SK-N-SH (cell line): ENCODE measurements at regions not wholly inside any gene's neighbourhood (a gene's known extent, or its start where the extent isn't known, plus 50 kb on each side); places are given as distances from the start of the nearest gene placed in this dataset.

Source experiments
- CTCF ChIA-PET: fragments of 300-600, 350-600 bp; formaldehyde crosslinking; extraction: SDS; loops from one replicate; lab custom pipeline; 2021; lab: Yijun Ruan, JAX
- POLR2A ChIA-PET: fragments of 350-600 bp; sonication (Branson Sonifier 250); formaldehyde crosslinking; extraction: SDS; loops from one replicate; lab custom pipeline; 2020; ENCODE audit warnings: antibody characterized with exemption, inconsistent platforms; lab: Yijun Ruan, JAX
- DNase-seq: peaks from one replicate; pipeline ENCODE4 v3.0.0; 2012
- H2AFZ ChIP-seq: fragments of 200-600 bp; sonication (generic); 2 replicates; pipeline ENCODE4 v1.8.1; 2016; ENCODE audit warnings: antibody characterized with exemption, mild to moderate bottlenecking, low read depth
- H3F3A ChIP-seq: fragments of 200-600 bp; sonication (generic); replicated peaks from 2 replicates; pipeline ENCODE3; 2016; ENCODE audit warnings: antibody characterized with exemption, mild to moderate bottlenecking; ENCODE audit not compliant: insufficient read depth
- H3K27ac ChIP-seq, 2 experiments: fragments of 200-500 bp in 1 of 2; fragments of 200-600 bp in 1 of 2; sonication (Bioruptor generic) in 1 of 2; sonication (generic), shearing (Covaris generic) in 1 of 2; 2 replicates each; pipeline versions ENCODE4 v1.5.1 to v1.6.1; 2014 to 2016; ENCODE audit warnings: low read depth in 2 of 2, inconsistent platforms in 1 of 2, low read length in 1 of 2, mild to moderate bottlenecking in 1 of 2, mixed read lengths in 1 of 2
- H3K27me3 ChIP-seq: fragments of 200-600 bp; sonication (generic), shearing (Covaris generic); 2 replicates; pipeline ENCODE4 v1.6.1; 2016; ENCODE audit warnings: mixed run types; ENCODE audit not compliant: insufficient read depth
- H3K36me3 ChIP-seq, 2 experiments: fragments of 200-500 bp in 1 of 2; fragments of 200-600 bp in 1 of 2; sonication (Bioruptor generic) in 1 of 2; sonication (generic) in 1 of 2; replicated peaks in 1 of 2; 2 replicates each; pipeline versions ENCODE3 to v1.5.1; 2014 to 2016; ENCODE audit warnings: low read length in 1 of 2, mild to moderate bottlenecking in 1 of 2; ENCODE audit not compliant: insufficient read depth in 2 of 2, control insufficient read depth in 1 of 2
- H3K4me1 ChIP-seq, 2 experiments: fragments of 200-500 bp in 1 of 2; fragments of 200-600 bp in 1 of 2; sonication (Bioruptor generic) in 1 of 2; sonication (generic), shearing (Covaris generic) in 1 of 2; 2 replicates each; pipeline versions ENCODE4 v1.5.1 to v1.6.1; 2014 to 2016; ENCODE audit warnings: low read depth in 1 of 2, low read length in 1 of 2, mixed run types in 1 of 2; ENCODE audit not compliant: insufficient read depth in 2 of 2, control insufficient read depth in 1 of 2
- H3K4me2 ChIP-seq: fragments of 200-600 bp; sonication (generic), shearing (Covaris generic); 2 replicates; pipeline ENCODE4 v1.6.1; 2017; ENCODE audit warnings: mixed run types
- H3K4me3 ChIP-seq, 2 experiments: fragments of 200-500 bp in 1 of 2; fragments of 200-600 bp in 1 of 2; sonication (Bioruptor generic) in 1 of 2; sonication (generic), shearing (Covaris generic) in 1 of 2; 2 replicates each; pipeline versions ENCODE4 v1.5.1 to v1.8.1; 2014 to 2016; ENCODE audit warnings: low read depth in 2 of 2, inconsistent platforms in 1 of 2, low read length in 1 of 2, mild to moderate bottlenecking in 1 of 2, mixed read lengths in 1 of 2, moderate library complexity in 1 of 2
- H3K79me2 ChIP-seq: fragments of 200-600 bp; sonication (generic); 2 replicates; pipeline ENCODE4 v1.8.1; 2017; ENCODE audit warnings: mild to moderate bottlenecking; ENCODE audit not compliant: insufficient read depth
- H3K9ac ChIP-seq: fragments of 200-600 bp; sonication (generic); 2 replicates; pipeline ENCODE4 v1.6.1; 2017; ENCODE audit warnings: mixed run types
- H3K9me2 ChIP-seq: fragments of 200-600 bp; sonication (generic); 2 replicates; pipeline ENCODE4 v1.6.1; 2017; ENCODE audit warnings: mixed run types
- H3K9me3 ChIP-seq: fragments of 200-600 bp; sonication (generic); 2 replicates; pipeline ENCODE4 v1.6.1; 2017; ENCODE audit warnings: mixed run types, mild to moderate bottlenecking, moderate library complexity
- H4K20me1 ChIP-seq: fragments of 200-600 bp; sonication (generic); 2 replicates; pipeline ENCODE4 v1.6.1; 2017; ENCODE audit warnings: mild to moderate bottlenecking, mixed run types; ENCODE audit not compliant: insufficient read depth
- ELF1 ChIP-seq: IDR thresholded peaks from 2 replicates; pipeline ENCODE4 v1.4.0; 2012
- EP300 ChIP-seq, 2 experiments: IDR thresholded peaks; 2 replicates each; pipeline versions ENCODE4 v1.4.0 to v1.6.1; 2012; ENCODE audit warnings: borderline replicate concordance in 1 of 2, low read depth in 1 of 2, low read length in 1 of 2
- EZH2phosphoT487 ChIP-seq: fragments of 200-600 bp; sonication (generic); IDR thresholded peaks from 2 replicates; pipeline ENCODE4 v1.6.1; 2017; ENCODE audit warnings: low read depth, mixed run types, mild to moderate bottlenecking, antibody characterized with exemption, moderate library complexity, borderline replicate concordance
- FOXJ3 ChIP-seq: sonication (generic); formaldehyde crosslinking; IDR thresholded peaks from 2 replicates; pipeline ENCODE4 v1.5.1; 2020; ENCODE audit warnings: mild to moderate bottlenecking, missing genetic modification reagents
- FOXM1 ChIP-seq: IDR thresholded peaks from 2 replicates; pipeline ENCODE4 v1.4.0; 2012; ENCODE audit warnings: low read depth, mild to moderate bottlenecking
- JUND ChIP-seq: IDR thresholded peaks from 2 replicates; pipeline ENCODE4 v1.4.0; 2012
- MEF2A ChIP-seq: IDR thresholded peaks from 2 replicates; pipeline ENCODE4 v1.4.0; 2012; ENCODE audit warnings: low read depth, borderline replicate concordance
- MXI1 ChIP-seq: IDR thresholded peaks from 2 replicates; pipeline ENCODE4 v1.6.1; 2012; ENCODE audit warnings: mild to moderate bottlenecking, low read depth, low read length, improper control_type of control experiment
- NFIC ChIP-seq: IDR thresholded peaks from 2 replicates; pipeline ENCODE4 v1.4.0; 2012; ENCODE audit warnings: borderline replicate concordance
- NRF1 ChIP-seq: IDR thresholded peaks from 2 replicates; pipeline ENCODE4 v1.6.1; 2012; ENCODE audit warnings: low read depth, mild to moderate bottlenecking, low read length
- POLR2AphosphoS5 ChIP-seq: IDR thresholded peaks from 2 replicates; pipeline ENCODE4 v1.6.1; 2012; ENCODE audit warnings: low read depth, low read length
- RAD21 ChIP-seq: IDR thresholded peaks from 2 replicates; pipeline ENCODE4 v1.6.1; 2012; ENCODE audit warnings: mild to moderate bottlenecking, low read length
- RCOR1 ChIP-seq: fragments of 150-350 bp; IDR thresholded peaks from 2 replicates; pipeline ENCODE4 v1.6.1; 2017; ENCODE audit warnings: antibody characterized with exemption, low read length
- RFX5 ChIP-seq: IDR thresholded peaks from 2 replicates; pipeline ENCODE4 v1.6.1; 2012; ENCODE audit warnings: mild to moderate bottlenecking, improper control_type of control experiment, low read length
- RXRA ChIP-seq: IDR thresholded peaks from 2 replicates; pipeline ENCODE4 v1.4.0; 2012; ENCODE audit warnings: low read depth, mild to moderate bottlenecking, borderline replicate concordance
- SMC3 ChIP-seq: IDR thresholded peaks from 2 replicates; pipeline ENCODE4 v1.6.1; 2012; ENCODE audit warnings: low read depth, low read length, improper control_type of control experiment
- TAF1 ChIP-seq: IDR thresholded peaks from 2 replicates; pipeline ENCODE4 v1.6.1; 2012; ENCODE audit warnings: low read depth, mild to moderate bottlenecking, low read length, moderate library complexity, borderline replicate concordance
- TCF12 ChIP-seq: IDR thresholded peaks from 2 replicates; pipeline ENCODE4 v1.4.0; 2012
- TEAD4 ChIP-seq: IDR thresholded peaks from 2 replicates; pipeline ENCODE4 v1.4.0; 2012; ENCODE audit warnings: mild to moderate bottlenecking, borderline replicate concordance; ENCODE audit not compliant: insufficient read depth
- YY1 ChIP-seq: IDR thresholded peaks from 2 replicates; pipeline ENCODE4 v1.4.0; 2012; ENCODE audit warnings: low read depth, mild to moderate bottlenecking
- WGBS: methylation state at CpG from one replicate; pipeline ENCODE4 v1.1.6; 2017; ENCODE audit warnings: low lambda C conversion rate; 5-methylcytosine and 5-hydroxymethylcytosine counted together
- TF ChIP-seq, protein P1 (sequence below): IDR thresholded peaks from 2 replicates; pipeline ENCODE4 v1.4.0; 2012; ENCODE audit warnings: low read depth, borderline replicate concordance
- TF ChIP-seq, protein P2 (sequence below): IDR thresholded peaks from 2 replicates; pipeline ENCODE4 v1.6.1; 2012; ENCODE audit warnings: mild to moderate bottlenecking, low read depth, low read length, moderate library complexity
- TF ChIP-seq, protein P3 (sequence below): IDR thresholded peaks from 2 replicates; pipeline ENCODE4; 2012

GRCh38 chr17:13154930-13155329, 137.1 kb upstream of the ELAC2 start (continued):
- TF ChIP-seq, protein P1, sequence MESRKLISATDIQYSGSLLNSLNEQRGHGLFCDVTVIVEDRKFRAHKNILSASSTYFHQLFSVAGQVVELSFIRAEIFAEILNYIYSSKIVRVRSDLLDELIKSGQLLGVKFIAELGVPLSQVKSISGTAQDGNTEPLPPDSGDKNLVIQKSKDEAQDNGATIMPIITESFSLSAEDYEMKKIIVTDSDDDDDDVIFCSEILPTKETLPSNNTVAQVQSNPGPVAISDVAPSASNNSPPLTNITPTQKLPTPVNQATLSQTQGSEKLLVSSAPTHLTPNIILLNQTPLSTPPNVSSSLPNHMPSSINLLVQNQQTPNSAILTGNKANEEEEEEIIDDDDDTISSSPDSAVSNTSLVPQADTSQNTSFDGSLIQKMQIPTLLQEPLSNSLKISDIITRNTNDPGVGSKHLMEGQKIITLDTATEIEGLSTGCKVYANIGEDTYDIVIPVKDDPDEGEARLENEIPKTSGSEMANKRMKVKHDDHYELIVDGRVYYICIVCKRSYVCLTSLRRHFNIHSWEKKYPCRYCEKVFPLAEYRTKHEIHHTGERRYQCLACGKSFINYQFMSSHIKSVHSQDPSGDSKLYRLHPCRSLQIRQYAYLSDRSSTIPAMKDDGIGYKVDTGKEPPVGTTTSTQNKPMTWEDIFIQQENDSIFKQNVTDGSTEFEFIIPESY = no peak
- no peak for TF ChIP-seq MXI1
- no peak for TF ChIP-seq NFIC
- TF ChIP-seq EZH2phosphoT487 = no peak
- no peak for TF ChIP-seq SMC3
- no peak for TF ChIP-seq FOXM1
- no peak for TF ChIP-seq TAF1
- no peak for TF ChIP-seq MEF2A

DNA sequence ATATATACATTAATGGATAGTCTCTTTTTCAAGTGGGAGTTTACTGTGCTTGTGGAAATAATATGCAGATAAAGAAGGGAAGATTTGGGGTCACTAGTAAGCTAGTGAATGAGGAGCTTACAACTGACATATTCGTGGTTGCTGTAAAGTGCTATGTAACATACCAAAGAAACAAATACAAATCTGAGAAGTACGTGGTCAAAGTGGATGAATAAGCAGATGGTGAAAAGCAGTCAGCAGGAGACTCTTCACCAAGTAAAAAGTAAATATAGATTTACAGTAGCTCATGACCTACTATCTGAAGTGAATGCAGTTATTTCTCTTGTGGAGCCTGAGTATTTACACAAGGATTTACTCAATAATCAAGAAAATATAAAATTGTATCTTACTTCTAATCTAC, 136.6 kb upstream of the ELAC2 start:
- no peaks in the 10 kb centered on the region for H3K4me1 ChIP-seq
- DNase-seq = no peak
- ChIA-PET POLR2A (no interaction called here), CTCF (no interaction called here)
- 6% methylated on average over 2 of the region's 2 CpGs for WGBS
- no peak overlapping the region for H3K4me3 ChIP-seq
- TF ChIP-seq ELF1 (no peak), YY1 (no peak), MEF2A (no peak), TEAD4 (no peak), TAF1 (no peak), SMC3 (no peak), EP300 (IDR thresholded peaks at IDR 0.05; ENCODE audit: borderline replicate concordance in 1 of 2, low read depth in 1 of 2, low read length in 1 of 2) (no peak), NRF1 (no peak), JUND (no peak), FOXJ3 (CRISPR knock-in tag) (no peak), RFX5 (no peak), TCF12 (no peak), POLR2AphosphoS5 (no peak), RXRA (no peak), RCOR1 (no peak), MXI1 (no peak), RAD21 (no peak)
- TF ChIP-seq, protein P2, sequence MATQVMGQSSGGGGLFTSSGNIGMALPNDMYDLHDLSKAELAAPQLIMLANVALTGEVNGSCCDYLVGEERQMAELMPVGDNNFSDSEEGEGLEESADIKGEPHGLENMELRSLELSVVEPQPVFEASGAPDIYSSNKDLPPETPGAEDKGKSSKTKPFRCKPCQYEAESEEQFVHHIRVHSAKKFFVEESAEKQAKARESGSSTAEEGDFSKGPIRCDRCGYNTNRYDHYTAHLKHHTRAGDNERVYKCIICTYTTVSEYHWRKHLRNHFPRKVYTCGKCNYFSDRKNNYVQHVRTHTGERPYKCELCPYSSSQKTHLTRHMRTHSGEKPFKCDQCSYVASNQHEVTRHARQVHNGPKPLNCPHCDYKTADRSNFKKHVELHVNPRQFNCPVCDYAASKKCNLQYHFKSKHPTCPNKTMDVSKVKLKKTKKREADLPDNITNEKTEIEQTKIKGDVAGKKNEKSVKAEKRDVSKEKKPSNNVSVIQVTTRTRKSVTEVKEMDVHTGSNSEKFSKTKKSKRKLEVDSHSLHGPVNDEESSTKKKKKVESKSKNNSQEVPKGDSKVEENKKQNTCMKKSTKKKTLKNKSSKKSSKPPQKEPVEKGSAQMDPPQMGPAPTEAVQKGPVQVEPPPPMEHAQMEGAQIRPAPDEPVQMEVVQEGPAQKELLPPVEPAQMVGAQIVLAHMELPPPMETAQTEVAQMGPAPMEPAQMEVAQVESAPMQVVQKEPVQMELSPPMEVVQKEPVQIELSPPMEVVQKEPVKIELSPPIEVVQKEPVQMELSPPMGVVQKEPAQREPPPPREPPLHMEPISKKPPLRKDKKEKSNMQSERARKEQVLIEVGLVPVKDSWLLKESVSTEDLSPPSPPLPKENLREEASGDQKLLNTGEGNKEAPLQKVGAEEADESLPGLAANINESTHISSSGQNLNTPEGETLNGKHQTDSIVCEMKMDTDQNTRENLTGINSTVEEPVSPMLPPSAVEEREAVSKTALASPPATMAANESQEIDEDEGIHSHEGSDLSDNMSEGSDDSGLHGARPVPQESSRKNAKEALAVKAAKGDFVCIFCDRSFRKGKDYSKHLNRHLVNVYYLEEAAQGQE = no peak
- TF ChIP-seq, protein P1 = no peak
- TF ChIP-seq, protein P3, sequence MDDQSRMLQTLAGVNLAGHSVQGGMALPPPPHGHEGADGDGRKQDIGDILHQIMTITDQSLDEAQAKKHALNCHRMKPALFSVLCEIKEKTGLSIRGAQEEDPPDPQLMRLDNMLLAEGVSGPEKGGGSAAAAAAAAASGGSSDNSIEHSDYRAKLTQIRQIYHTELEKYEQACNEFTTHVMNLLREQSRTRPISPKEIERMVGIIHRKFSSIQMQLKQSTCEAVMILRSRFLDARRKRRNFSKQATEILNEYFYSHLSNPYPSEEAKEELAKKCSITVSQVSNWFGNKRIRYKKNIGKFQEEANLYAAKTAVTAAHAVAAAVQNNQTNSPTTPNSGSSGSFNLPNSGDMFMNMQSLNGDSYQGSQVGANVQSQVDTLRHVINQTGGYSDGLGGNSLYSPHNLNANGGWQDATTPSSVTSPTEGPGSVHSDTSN = no peak
- no peaks in the 10 kb centered on the region for H3K9me3 ChIP-seq
- no peak overlapping the region for H2AFZ ChIP-seq
- H3F3A ChIP-seq = no peaks in the 10 kb centered on the region
- no peaks in the 10 kb centered on the region for H3K27me3 ChIP-seq
- H3K9ac ChIP-seq = no peak overlapping the region
- H3K9me2 ChIP-seq = peaks cover 4% of the 10 kb centered on the region; the same call in 1 of the 2 replicates
- no peaks in the 10 kb centered on the region for H3K36me3 ChIP-seq
- H4K20me1 ChIP-seq = no peaks in the 10 kb centered on the region
- no peaks in the 10 kb centered on the region for H3K79me2 ChIP-seq
- no peak overlapping the region for H3K4me2 ChIP-seq
- H3K27ac ChIP-seq = no peak overlapping the region
